Skeletal muscle tissue (tissue), 3 donors: ENCODE measurements at regions not wholly inside any gene's neighbourhood (a gene's known extent, or its start where the extent isn't known, plus 50 kb on each side); places are given as distances from the start of the nearest gene placed in this dataset.
"Not testable (repeated sequence)": the region's sequence is repeated elsewhere in the genome, so short reads cannot be mapped to it uniquely, and the experiment has no call there.

ENCODE experiments used
- H3K27ac ChIP-seq: one replicate; pipeline ENCODE4 v1.7.0; 2013; ENCODE audit warnings: mild to moderate bottlenecking, low read depth, low read length, inconsistent platforms
- H3K27me3 ChIP-seq, 3 donors: one replicate each; pipeline ENCODE4 v1.7.0; 2013; ENCODE audit warnings: low read length in 3 of 3; ENCODE audit not compliant: control insufficient read depth in 3 of 3, insufficient read depth in 3 of 3
- H3K36me3 ChIP-seq, 3 donors: one replicate each; pipeline ENCODE4 v1.7.0; 2013; ENCODE audit warnings: low read length in 3 of 3; ENCODE audit not compliant: control insufficient read depth in 3 of 3, insufficient read depth in 3 of 3
- H3K4me1 ChIP-seq, 3 donors: one replicate each; pipeline ENCODE4 v1.7.0; 2013; ENCODE audit warnings: low read length in 3 of 3, mild to moderate bottlenecking in 3 of 3; ENCODE audit not compliant: control insufficient read depth in 3 of 3, insufficient read depth in 3 of 3
- H3K4me3 ChIP-seq, 3 donors: one replicate each; pipeline ENCODE4 v1.7.0; 2013; ENCODE audit warnings: low read length in 3 of 3
- H3K9ac ChIP-seq, 3 donors: one replicate each; pipeline ENCODE4 v1.7.0; 2013; ENCODE audit warnings: low read length in 3 of 3, mild to moderate bottlenecking in 3 of 3, moderate library complexity in 2 of 3, low read depth in 1 of 3
- H3K9me3 ChIP-seq, 3 donors: one replicate each; pipeline ENCODE4 v1.7.0; 2013; ENCODE audit warnings: low read length in 3 of 3; ENCODE audit not compliant: control insufficient read depth in 3 of 3
- donor health status: Osteomylitis.

DNA sequence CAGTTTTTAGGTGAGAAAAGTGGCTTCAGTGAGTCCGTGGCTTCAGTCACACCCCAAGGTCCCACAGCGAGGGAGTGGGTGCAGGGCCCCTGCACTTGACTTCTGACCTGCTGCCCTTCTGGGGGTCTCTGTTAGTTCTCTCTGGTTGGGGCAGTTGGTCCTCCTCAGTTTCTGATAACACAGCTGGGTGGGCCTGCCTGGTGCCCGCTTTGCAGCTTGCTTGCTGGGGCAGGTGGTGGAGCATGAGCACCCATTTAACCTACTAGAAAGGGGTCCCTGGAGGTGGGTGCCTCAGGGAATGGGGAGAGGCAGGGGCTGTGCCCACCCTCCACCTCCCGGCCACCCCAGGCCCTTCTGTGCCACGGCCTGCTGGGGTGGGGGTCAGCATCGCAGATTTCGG lies 83.2 kb downstream of the ASB1 start:
- no peak overlapping the region for H3K9ac ChIP-seq
- no peaks in the 10 kb centered on the region for H3K36me3 ChIP-seq
- peaks cover 0 to 2% (median 0%) of the 10 kb centered on the region in 3 donors for H3K4me1 ChIP-seq
- no peak overlapping the region for H3K27ac ChIP-seq
- H3K9me3 ChIP-seq: no peaks in the 10 kb centered on the region
- H3K4me3 ChIP-seq: no peak overlapping the region
- peaks cover 2 to 18% (median 6%) of the 10 kb centered on the region in 3 donors for H3K27me3 ChIP-seq

GRCh38 chr2:238510911-238511613 lies 84.3 kb downstream of the ASB1 start:
- Histone ChIP-seq H3K36me3 (no peaks in the 10 kb centered on the region), H3K9ac (no peak overlapping the region), H3K27ac (no peak overlapping the region)

DNA sequence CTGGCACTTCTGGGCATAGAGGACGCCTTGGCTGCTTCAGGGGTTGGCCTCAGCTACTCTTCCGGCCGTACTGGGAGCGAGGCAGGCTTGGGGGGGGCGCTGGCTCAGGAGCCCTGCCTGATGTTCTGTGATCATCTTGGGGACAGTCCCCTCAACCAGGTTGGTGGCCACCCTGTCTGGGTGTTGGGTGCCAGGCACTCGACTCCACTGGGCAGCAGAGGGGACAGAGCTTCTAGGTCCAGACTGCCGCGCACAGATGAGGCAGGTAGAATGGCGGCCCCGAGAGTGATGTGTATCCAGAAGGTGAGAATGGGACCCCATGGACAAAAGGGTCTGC lies 84.9 kb downstream of the ASB1 start:
- H3K9me3 ChIP-seq: peaks cover 0 to 3% (median 0%) of the 10 kb centered on the region in 3 donors
- no peaks in the 10 kb centered on the region for H3K36me3 ChIP-seq
- H3K4me3 ChIP-seq: no peak overlapping the region

More at GRCh38 chr2:238510911-238511613, 84.3 kb downstream of the ASB1 start:
- Histone ChIP-seq H3K27me3 (peaks cover 2 to 18% (median 6%) of the 10 kb centered on the region in 3 donors), H3K4me3 (no peak overlapping the region), H3K4me1 (peaks cover 0 to 2% (median 0%) of the 10 kb centered on the region in 3 donors), H3K9me3 (no peaks in the 10 kb centered on the region)

GRCh38 chr2:238512247-238512867 lies 85.6 kb downstream of the ASB1 start:
- no peak overlapping the region for H3K4me3 ChIP-seq
- peaks cover 0 to 2% (median 0%) of the 10 kb centered on the region in 3 donors for H3K4me1 ChIP-seq
- H3K27ac ChIP-seq: no peak overlapping the region
- no peak overlapping the region for H3K9ac ChIP-seq
- peaks cover 0 to 13% (median 6%) of the 10 kb centered on the region in 3 donors for H3K27me3 ChIP-seq
- no peaks in the 10 kb centered on the region for H3K36me3 ChIP-seq
- H3K9me3 ChIP-seq: peaks cover 0 to 10% (median 4%) of the 10 kb centered on the region in 3 donors

More for the DNA sequence above, 84.9 kb downstream of the ASB1 start:
- H3K4me1 ChIP-seq: peaks cover 0 to 2% (median 0%) of the 10 kb centered on the region in 3 donors
- peaks cover 0 to 14% (median 6%) of the 10 kb centered on the region in 3 donors for H3K27me3 ChIP-seq
- H3K27ac ChIP-seq: no peak overlapping the region
- no peak overlapping the region for H3K9ac ChIP-seq

DNA sequence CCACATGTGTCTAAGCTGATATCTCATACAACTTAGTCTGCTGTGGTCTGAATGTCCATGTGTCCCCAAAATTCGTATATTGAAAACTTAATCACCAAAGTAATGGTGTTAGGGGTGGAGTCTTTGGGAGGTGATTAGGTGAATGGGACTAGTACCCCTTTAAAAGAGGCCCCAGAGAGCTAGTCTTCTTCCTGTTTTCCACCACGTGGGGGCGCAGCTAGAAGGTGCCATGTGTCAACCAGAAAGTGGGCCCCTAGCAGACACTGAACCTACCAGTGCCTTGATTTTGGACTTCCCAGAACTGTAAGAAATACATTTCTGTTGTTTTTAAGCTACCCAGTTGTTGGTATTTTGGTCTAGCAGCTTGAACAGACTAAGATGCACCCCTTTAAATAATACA lies 86.6 kb downstream of the ASB1 start:
- Histone ChIP-seq H3K27ac (no peak overlapping the region), H3K9me3 (peaks cover 0 to 10% (median 7%) of the 10 kb centered on the region in 3 donors), H3K4me1 (peaks cover 0 to 2% (median 0%) of the 10 kb centered on the region in 3 donors), H3K9ac (no peak overlapping the region), H3K27me3 (peaks cover 0 to 6% (median 3%) of the 10 kb centered on the region in 3 donors), H3K36me3 (no peaks in the 10 kb centered on the region), H3K4me3 (no peak overlapping the region)

DNA sequence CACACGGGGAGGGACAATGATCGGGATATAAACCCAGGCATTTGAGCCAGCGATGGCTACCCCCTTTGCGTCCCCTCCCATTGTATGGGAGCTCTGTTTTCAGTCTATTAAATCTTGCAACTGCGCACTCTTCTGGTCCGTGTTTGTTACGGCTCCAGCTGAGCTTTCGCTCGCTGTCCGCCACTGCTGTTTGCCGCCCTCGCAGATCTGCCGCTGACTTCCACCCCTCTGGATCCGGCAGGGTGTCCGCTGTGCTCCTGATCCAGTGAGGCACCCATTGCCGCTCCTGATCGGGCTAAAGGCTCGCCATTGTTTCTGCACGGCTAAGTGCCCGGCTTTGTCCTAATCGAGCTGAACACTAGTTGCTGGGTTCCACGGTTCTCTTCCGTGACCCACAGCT lies 87.3 kb downstream of the ASB1 start:
- H3K9me3 ChIP-seq, H3K27me3 ChIP-seq, H3K36me3 ChIP-seq, H3K4me3 ChIP-seq, H3K9ac ChIP-seq, H3K4me1 ChIP-seq, H3K27ac ChIP-seq: not testable (repeated sequence)

DNA sequence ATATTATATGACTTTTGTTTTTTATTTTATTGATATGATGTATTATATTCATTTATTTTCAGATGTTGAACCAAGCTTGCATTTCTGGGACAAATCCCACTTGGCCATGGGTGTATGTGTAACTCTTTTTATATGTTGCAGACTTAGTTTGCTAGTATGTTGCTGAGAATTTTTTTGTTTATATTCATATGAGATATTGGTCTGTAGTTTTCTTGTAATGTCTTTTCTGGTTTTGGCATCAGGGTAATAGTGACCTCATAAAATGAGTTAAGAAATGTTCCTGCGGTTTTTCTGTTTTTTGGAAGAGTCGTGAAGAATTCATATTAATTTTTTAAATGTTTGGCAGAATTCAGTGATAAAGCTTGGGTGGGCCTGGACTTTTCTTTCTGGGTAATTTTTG lies 88.7 kb downstream of the ASB1 start:
- H3K27ac ChIP-seq: no peak overlapping the region
- H3K9me3 ChIP-seq: peaks cover 1 to 10% (median 7%) of the 10 kb centered on the region in 3 donors
- no peak overlapping the region for H3K9ac ChIP-seq
- peaks cover 0 to 2% (median 0%) of the 10 kb centered on the region in 3 donors for H3K36me3 ChIP-seq
- no peaks in the 10 kb centered on the region for H3K4me1 ChIP-seq
- no peaks in the 10 kb centered on the region for H3K27me3 ChIP-seq
- no peak overlapping the region for H3K4me3 ChIP-seq

DNA sequence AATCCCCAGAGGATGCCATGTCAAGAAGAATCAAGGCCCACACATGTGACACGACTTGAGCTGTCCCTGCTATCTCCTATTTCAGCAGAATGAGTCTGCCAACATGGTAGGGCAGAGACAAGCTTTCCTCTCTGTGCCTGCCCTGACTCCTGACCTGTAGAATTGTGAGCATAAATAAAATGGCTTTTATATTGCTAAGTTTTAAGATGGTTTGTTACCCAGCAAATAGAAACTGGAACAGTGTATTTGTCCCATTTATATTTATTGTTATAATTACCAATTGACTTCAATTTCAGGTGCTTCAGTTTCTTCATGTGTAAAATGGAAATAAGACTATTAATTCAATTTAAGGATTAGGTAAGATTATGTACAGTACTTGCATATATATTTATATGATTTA lies 90.5 kb downstream of the ASB1 start:
- H3K9me3 ChIP-seq: peaks cover 2 to 10% (median 7%) of the 10 kb centered on the region in 3 donors
- peaks cover 0 to 2% (median 0%) of the 10 kb centered on the region in 3 donors for H3K36me3 ChIP-seq
- H3K4me3 ChIP-seq: no peak overlapping the region
- no peaks in the 10 kb centered on the region for H3K4me1 ChIP-seq
- H3K27me3 ChIP-seq: peaks cover 0 to 7% (median 4%) of the 10 kb centered on the region in 3 donors
- no peak overlapping the region for H3K9ac ChIP-seq
- no peak overlapping the region for H3K27ac ChIP-seq

DNA sequence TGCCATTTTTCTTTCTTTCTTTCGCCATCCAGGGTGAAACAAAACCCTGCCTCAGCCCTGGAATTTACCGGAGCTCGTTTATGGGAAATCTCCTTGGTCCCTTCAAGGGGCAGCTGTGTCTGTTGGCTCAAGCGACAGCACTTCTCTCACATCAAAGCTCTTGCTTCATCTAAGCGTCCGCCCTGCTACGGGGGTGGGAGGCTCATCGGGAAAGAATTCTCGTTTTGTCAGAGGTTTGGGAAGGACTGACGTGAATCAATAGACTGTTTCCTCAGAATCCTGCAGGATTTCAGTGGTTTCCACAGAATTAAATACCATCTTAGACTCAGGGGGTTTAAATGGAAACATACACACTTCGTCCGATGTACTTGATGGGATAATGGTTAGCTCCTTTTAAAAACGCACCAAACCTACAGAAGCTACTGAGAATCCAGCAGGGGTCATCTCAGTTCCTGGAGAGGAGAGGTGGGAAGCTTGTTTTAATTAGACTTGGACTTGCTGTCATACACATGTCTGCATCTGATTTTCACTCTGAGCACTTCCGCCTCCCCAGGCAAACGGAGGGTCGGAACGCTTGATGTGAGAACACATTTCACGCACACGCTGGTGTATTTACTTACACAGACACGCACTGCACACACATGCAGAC lies 91.6 kb downstream of the ASB1 start:
- Histone ChIP-seq H3K4me1 (no peaks in the 10 kb centered on the region), H3K9me3 (peaks cover 2 to 10% (median 7%) of the 10 kb centered on the region in 3 donors), H3K4me3 (no peak overlapping the region), H3K27me3 (peaks cover 0 to 11% (median 10%) of the 10 kb centered on the region in 3 donors), H3K27ac (no peak overlapping the region), H3K36me3 (peaks cover 0 to 2% (median 0%) of the 10 kb centered on the region in 3 donors), H3K9ac (no peak overlapping the region)

- no peak overlapping the region for H3K9ac ChIP-seq
- no peak overlapping the region for H3K27ac ChIP-seq
- H3K4me3 ChIP-seq: no peak overlapping the region
- no peaks in the 10 kb centered on the region for H3K4me1 ChIP-seq
- H3K9me3 ChIP-seq: peaks cover 2 to 10% (median 7%) of the 10 kb centered on the region in 3 donors
- peaks cover 0 to 16% (median 13%) of the 10 kb centered on the region in 3 donors for H3K27me3 ChIP-seq
- H3K36me3 ChIP-seq: peaks cover 0 to 2% (median 0%) of the 10 kb centered on the region in 3 donors
Observed at GRCh38 chr2:238518821-238519186, 92.1 kb downstream of the ASB1 start.
